Neural progenitor cell (in vitro differentiated cells): ENCODE measurements at regions not wholly inside any gene's neighbourhood (a gene's known extent, or its start where the extent isn't known, plus 50 kb on each side); places are given as distances from the start of the nearest gene placed in this dataset.

Experiments used
- DNase-seq: peaks from one replicate; pipeline ENCODE4 v3.0.0-alpha.2; 2016; ENCODE audit warnings: low spot score
- H2AFZ ChIP-seq: fragments of 200-600 bp; sonication (generic); replicated peaks from 2 replicates; pipeline ENCODE4 v1.6.1; 2016; ENCODE audit warnings: antibody characterized with exemption
- H3F3A ChIP-seq: fragments of 200-600 bp; sonication (generic); 2 replicates; pipeline ENCODE4 v1.6.1; 2016; ENCODE audit warnings: antibody characterized with exemption, low read depth
- H3K27ac ChIP-seq: fragments of 200-600 bp; sonication (generic); 2 replicates; pipeline ENCODE4 v1.5.1; 2016; ENCODE audit warnings: mild to moderate bottlenecking
- H3K27me3 ChIP-seq: fragments of 200-600 bp; sonication (generic); 2 replicates; pipeline ENCODE4 v1.6.1; 2016; ENCODE audit warnings: mild to moderate bottlenecking, moderate library complexity
- H3K36me3 ChIP-seq: fragments of 200-600 bp; sonication (generic); 2 replicates; pipeline ENCODE4 v1.5.1; 2016
- H3K4me1 ChIP-seq: fragments of 200-600 bp; sonication (generic); 2 replicates; pipeline ENCODE4 v1.6.1; 2016; ENCODE audit warnings: mixed run types
- H3K4me2 ChIP-seq: fragments of 200-600 bp; sonication (generic); 2 replicates; pipeline ENCODE4 v1.6.1; 2016
- H3K4me3 ChIP-seq: fragments of 200-600 bp; sonication (generic); 2 replicates; pipeline ENCODE4 v1.5.1; 2016
- H3K79me2 ChIP-seq: fragments of 200-600 bp; sonication (generic); 2 replicates; pipeline ENCODE4 v1.6.1; 2016; ENCODE audit warnings: low read depth
- H3K9ac ChIP-seq: fragments of 200-600 bp; sonication (generic); 2 replicates; pipeline ENCODE4 v1.6.1; 2016
- H3K9me3 ChIP-seq: fragments of 200-600 bp; sonication (generic); 2 replicates; pipeline ENCODE4 v1.5.1; 2016; ENCODE audit warnings: low read depth
- H4K20me1 ChIP-seq: fragments of 200-600 bp; sonication (generic); 2 replicates; pipeline ENCODE4 v1.6.1; 2016; ENCODE audit warnings: low read depth
- H3K27ac Mint-ChIP-seq: 3 replicates; pipeline ENCODE4 v1.8.0; 2021; ENCODE audit warnings: mixed read lengths
- H3K27me3 Mint-ChIP-seq: 2 replicates; pipeline ENCODE4 v1.8.0; 2022; ENCODE audit warnings: low read depth, mild to moderate bottlenecking, inconsistent platforms, moderate library complexity, mixed read lengths; ENCODE audit not compliant: insufficient read depth
- H3K36me3 Mint-ChIP-seq: 3 replicates; pipeline ENCODE4 v1.8.0; 2021; ENCODE audit warnings: mixed read lengths
- H3K4me1 Mint-ChIP-seq: 3 replicates; pipeline ENCODE4 v1.8.0; 2021; ENCODE audit warnings: mixed read lengths
- H3K4me3 Mint-ChIP-seq: 3 replicates; pipeline ENCODE4 v1.8.0; 2021; ENCODE audit warnings: mild to moderate bottlenecking, moderate library complexity, mixed read lengths
- H3K9me3 Mint-ChIP-seq: 3 replicates; pipeline ENCODE4 v1.8.0; 2020; ENCODE audit warnings: mixed read lengths
- CTCF ChIP-seq: fragments of 200-600 bp; sonication (generic); IDR thresholded peaks from 2 replicates; pipeline ENCODE4 v1.5.1; 2017; ENCODE audit warnings: antibody characterized with exemption, mild to moderate bottlenecking
- EZH2 ChIP-seq: fragments of 200-600 bp; sonication (generic); IDR thresholded peaks from 2 replicates; pipeline ENCODE4 v1.6.1; 2017; ENCODE audit warnings: antibody characterized with exemption, mild to moderate bottlenecking, moderate library complexity
- EZH2phosphoT487 ChIP-seq: fragments of 200-600 bp; sonication (generic); IDR thresholded peaks from 2 replicates; pipeline ENCODE4 v1.6.1; 2017; ENCODE audit warnings: antibody characterized with exemption

GRCh38 chr5:167245868-167246267 lies 1045.6 kb upstream of the WWC1 start:
- Mint-ChIP-seq H3K4me3 (no peak overlapping the region), H3K4me1 (peaks cover 21% of the 10 kb centered on the region), H3K36me3 (no peaks in the 10 kb centered on the region), H3K27me3 (no peaks in the 10 kb centered on the region), H3K9me3 (no peaks in the 10 kb centered on the region), H3K27ac (no peak overlapping the region)
- H3K9ac ChIP-seq, result no peak overlapping the region
- H3K79me2 ChIP-seq, result no peaks in the 10 kb centered on the region
- H3K27ac ChIP-seq, result no peak overlapping the region
- peak; percentile 17 for DNase-seq
- no peak overlapping the region for H2AFZ ChIP-seq
- H4K20me1 ChIP-seq, result no peaks in the 10 kb centered on the region
- H3K27me3 ChIP-seq, result no peaks in the 10 kb centered on the region
- H3K9me3 ChIP-seq, result no peaks in the 10 kb centered on the region
- peaks cover 5% of the 10 kb centered on the region for H3F3A ChIP-seq
- H3K36me3 ChIP-seq, result no peaks in the 10 kb centered on the region
- peaks cover 6% of the 10 kb centered on the region for H3K4me1 ChIP-seq
- H3K4me3 ChIP-seq, result no peak overlapping the region
- TF ChIP-seq EZH2phosphoT487 (no peak), CTCF (no peak), EZH2 (no peak)
- H3K4me2 ChIP-seq, result no peak overlapping the region

DNA sequence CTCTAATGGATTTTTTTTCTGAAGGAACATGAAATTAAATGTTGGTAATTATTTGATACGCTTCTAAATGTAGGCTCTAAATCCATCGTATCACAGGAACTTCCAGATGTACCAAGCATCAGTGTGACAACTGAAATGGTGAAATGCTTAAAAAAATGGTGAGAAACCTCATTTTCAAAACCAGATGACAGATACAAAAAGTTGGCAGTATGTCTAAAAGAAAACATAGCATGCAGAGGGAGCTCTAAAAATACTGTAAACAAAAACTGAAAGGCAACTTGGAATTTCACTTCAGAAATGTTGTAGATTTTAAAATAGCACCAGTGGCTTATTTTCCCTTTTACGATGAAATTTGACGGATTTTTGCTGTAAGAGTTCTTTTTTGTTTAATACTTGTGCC lies 1043.6 kb upstream of the WWC1 start:
- DNase-seq, result no peak
- no peaks in the 10 kb centered on the region for H3K36me3 Mint-ChIP-seq
- Histone ChIP-seq H3K27ac (no peak overlapping the region), H3K4me1 (peaks cover 15% of the 10 kb centered on the region), H3K4me3 (no peak overlapping the region), H3K36me3 (no peaks in the 10 kb centered on the region), H3K27me3 (no peaks in the 10 kb centered on the region), H4K20me1 (no peaks in the 10 kb centered on the region), H3K79me2 (no peaks in the 10 kb centered on the region), H3K9ac (no peak overlapping the region), H3F3A (peaks cover 11% of the 10 kb centered on the region), H3K4me2 (no peak overlapping the region), H2AFZ (no peak overlapping the region), H3K9me3 (no peaks in the 10 kb centered on the region)
- H3K9me3 Mint-ChIP-seq, result no peaks in the 10 kb centered on the region
- no peak overlapping the region for H3K27ac Mint-ChIP-seq
- no peak for TF ChIP-seq CTCF
- no peaks in the 10 kb centered on the region for H3K27me3 Mint-ChIP-seq
- H3K4me1 Mint-ChIP-seq, result peaks cover 20% of the 10 kb centered on the region
- H3K4me3 Mint-ChIP-seq, result no peak overlapping the region

- Histone ChIP-seq H3K36me3 (no peaks in the 10 kb centered on the region), H3K4me2 (no peak overlapping the region), H3K27ac (no peak overlapping the region), H3K4me3 (no peak overlapping the region), H3K4me1 (peaks cover 15% of the 10 kb centered on the region), H3K27me3 (no peaks in the 10 kb centered on the region), H3K79me2 (no peaks in the 10 kb centered on the region), H3K9ac (no peak overlapping the region), H3K9me3 (no peaks in the 10 kb centered on the region), H2AFZ (no peak overlapping the region), H3F3A (peaks cover 11% of the 10 kb centered on the region), H4K20me1 (no peaks in the 10 kb centered on the region)
- TF ChIP-seq CTCF, result no peak
- TF ChIP-seq EZH2, result no peak
- TF ChIP-seq EZH2phosphoT487, result no peak
- Mint-ChIP-seq H3K36me3 (no peaks in the 10 kb centered on the region), H3K27ac (no peak overlapping the region), H3K9me3 (no peaks in the 10 kb centered on the region), H3K4me1 (peaks cover 15% of the 10 kb centered on the region), H3K4me3 (no peak overlapping the region), H3K27me3 (no peaks in the 10 kb centered on the region)
- DNase-seq, result no peak
Observed at GRCh38 chr5:167248257-167248656, 1043.2 kb upstream of the WWC1 start.

GRCh38 chr5:167250996-167251395 lies 1040.4 kb upstream of the WWC1 start:
- H3K27me3 Mint-ChIP-seq, result no peaks in the 10 kb centered on the region
- Histone ChIP-seq H3K9ac (no peak overlapping the region), H3K36me3 (no peaks in the 10 kb centered on the region), H3K9me3 (no peaks in the 10 kb centered on the region), H2AFZ (no peak overlapping the region), H3K4me3 (peak overlapping the region; percentile 6), H3K79me2 (no peaks in the 10 kb centered on the region), H3K4me1 (peaks cover 41% of the 10 kb centered on the region), H3K27ac (peak overlapping the region; percentile 57), H3K4me2 (peak overlapping the region; percentile 61), H4K20me1 (no peaks in the 10 kb centered on the region), H3K27me3 (no peaks in the 10 kb centered on the region), H3F3A (peaks cover 23% of the 10 kb centered on the region)
- H3K27ac Mint-ChIP-seq, result no peak overlapping the region
- H3K4me3 Mint-ChIP-seq, result no peak overlapping the region
- H3K36me3 Mint-ChIP-seq, result no peaks in the 10 kb centered on the region
- peaks cover 14% of the 10 kb centered on the region for H3K4me1 Mint-ChIP-seq
- TF ChIP-seq EZH2phosphoT487, result no peak
- no peak for TF ChIP-seq EZH2
- TF ChIP-seq CTCF, result no peak
- no peaks in the 10 kb centered on the region for H3K9me3 Mint-ChIP-seq
- peak; percentile 44 for DNase-seq
